Stomach (tissue), 4 donors: ENCODE measurements at regions not wholly inside any gene's neighbourhood (a gene's known extent, or its start where the extent isn't known, plus 50 kb on each side); places are given as distances from the start of the nearest gene placed in this dataset.
"Not testable (repeated sequence)": the region's sequence is repeated elsewhere in the genome, so short reads cannot be mapped to it uniquely, and the experiment has no call there.

ENCODE experiments used
- EP300 ChIP-seq: sonication (generic); formaldehyde crosslinking; IDR thresholded peaks from one replicate; pipeline ENCODE4 v1.6.1; 2017; ENCODE audit warnings: antibody characterized with exemption
- POLR2A ChIP-seq, 4 donors: fragments of 450-650 bp; IDR thresholded peaks; one replicate each; pipeline ENCODE4 v1.6.1; 2016; ENCODE audit warnings: antibody characterized with exemption in 4 of 4, control low read depth in 2 of 4, mild to moderate bottlenecking in 1 of 4, moderate library complexity in 1 of 4
- POLR2AphosphoS5 ChIP-seq, 3 donors: sonication (generic); formaldehyde crosslinking; IDR thresholded peaks; one replicate each; pipeline ENCODE4 v1.6.1; 2016; ENCODE audit warnings: antibody characterized with exemption in 3 of 3
- TF ChIP-seq, protein P1 (sequence below), 7 experiments: fragments of 450-650 bp in 4 of 7; fragments of 200-600 bp in 3 of 7; sonication (generic) in 3 of 7; IDR thresholded peaks; one replicate each; pipeline ENCODE4 v1.5.1; 2016 to 2019; ENCODE audit warnings: antibody characterized with exemption in 7 of 7, control low read depth in 2 of 7, mild to moderate bottlenecking in 1 of 7

- TF ChIP-seq POLR2A (IDR thresholded peaks at IDR 0.05); POLR2AphosphoS5 (IDR thresholded peaks at IDR 0.05); EP300: not testable (repeated sequence)
- TF ChIP-seq, protein P1, sequence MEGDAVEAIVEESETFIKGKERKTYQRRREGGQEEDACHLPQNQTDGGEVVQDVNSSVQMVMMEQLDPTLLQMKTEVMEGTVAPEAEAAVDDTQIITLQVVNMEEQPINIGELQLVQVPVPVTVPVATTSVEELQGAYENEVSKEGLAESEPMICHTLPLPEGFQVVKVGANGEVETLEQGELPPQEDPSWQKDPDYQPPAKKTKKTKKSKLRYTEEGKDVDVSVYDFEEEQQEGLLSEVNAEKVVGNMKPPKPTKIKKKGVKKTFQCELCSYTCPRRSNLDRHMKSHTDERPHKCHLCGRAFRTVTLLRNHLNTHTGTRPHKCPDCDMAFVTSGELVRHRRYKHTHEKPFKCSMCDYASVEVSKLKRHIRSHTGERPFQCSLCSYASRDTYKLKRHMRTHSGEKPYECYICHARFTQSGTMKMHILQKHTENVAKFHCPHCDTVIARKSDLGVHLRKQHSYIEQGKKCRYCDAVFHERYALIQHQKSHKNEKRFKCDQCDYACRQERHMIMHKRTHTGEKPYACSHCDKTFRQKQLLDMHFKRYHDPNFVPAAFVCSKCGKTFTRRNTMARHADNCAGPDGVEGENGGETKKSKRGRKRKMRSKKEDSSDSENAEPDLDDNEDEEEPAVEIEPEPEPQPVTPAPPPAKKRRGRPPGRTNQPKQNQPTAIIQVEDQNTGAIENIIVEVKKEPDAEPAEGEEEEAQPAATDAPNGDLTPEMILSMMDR (IDR thresholded peaks at IDR 0.05) = not testable (repeated sequence)
Observed at GRCh38 chr2:117623175-117623574, 191.3 kb upstream of the DDX18 start.
